ENCODE measurements at regions not wholly inside any gene's neighbourhood (a gene's known extent, or its start where the extent isn't known, plus 50 kb on each side); places are given as distances from the start of the nearest gene placed in this dataset.

- no peak overlapping the region for H3K27ac ChIP-seq
- TF ChIP-seq, protein P1, sequence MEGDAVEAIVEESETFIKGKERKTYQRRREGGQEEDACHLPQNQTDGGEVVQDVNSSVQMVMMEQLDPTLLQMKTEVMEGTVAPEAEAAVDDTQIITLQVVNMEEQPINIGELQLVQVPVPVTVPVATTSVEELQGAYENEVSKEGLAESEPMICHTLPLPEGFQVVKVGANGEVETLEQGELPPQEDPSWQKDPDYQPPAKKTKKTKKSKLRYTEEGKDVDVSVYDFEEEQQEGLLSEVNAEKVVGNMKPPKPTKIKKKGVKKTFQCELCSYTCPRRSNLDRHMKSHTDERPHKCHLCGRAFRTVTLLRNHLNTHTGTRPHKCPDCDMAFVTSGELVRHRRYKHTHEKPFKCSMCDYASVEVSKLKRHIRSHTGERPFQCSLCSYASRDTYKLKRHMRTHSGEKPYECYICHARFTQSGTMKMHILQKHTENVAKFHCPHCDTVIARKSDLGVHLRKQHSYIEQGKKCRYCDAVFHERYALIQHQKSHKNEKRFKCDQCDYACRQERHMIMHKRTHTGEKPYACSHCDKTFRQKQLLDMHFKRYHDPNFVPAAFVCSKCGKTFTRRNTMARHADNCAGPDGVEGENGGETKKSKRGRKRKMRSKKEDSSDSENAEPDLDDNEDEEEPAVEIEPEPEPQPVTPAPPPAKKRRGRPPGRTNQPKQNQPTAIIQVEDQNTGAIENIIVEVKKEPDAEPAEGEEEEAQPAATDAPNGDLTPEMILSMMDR (conservative IDR thresholded peaks at IDR 0.05), result no peak
- TF ChIP-seq ZFX (IDR thresholded peaks at IDR 0.05), result no peak
Observed at GRCh38 chr21:16751695-16752474, 761.0 kb upstream of the CXADR start.

GRCh38 chr21:16752475-16752857, 760.4 kb upstream of the CXADR start:
- TF ChIP-seq ZFX (IDR thresholded peaks at IDR 0.05), result no peak
- TF ChIP-seq, protein P1 (conservative IDR thresholded peaks at IDR 0.05), result no peak
- no peak overlapping the region for H3K27ac ChIP-seq

GRCh38 chr21:16755061-16755460, 757.8 kb upstream of the CXADR start:
- no peak overlapping the region for H3K27ac ChIP-seq
- no peak for TF ChIP-seq ZFX (IDR thresholded peaks at IDR 0.05)
- TF ChIP-seq, protein P1 (conservative IDR thresholded peaks at IDR 0.05), result no peak

DNA sequence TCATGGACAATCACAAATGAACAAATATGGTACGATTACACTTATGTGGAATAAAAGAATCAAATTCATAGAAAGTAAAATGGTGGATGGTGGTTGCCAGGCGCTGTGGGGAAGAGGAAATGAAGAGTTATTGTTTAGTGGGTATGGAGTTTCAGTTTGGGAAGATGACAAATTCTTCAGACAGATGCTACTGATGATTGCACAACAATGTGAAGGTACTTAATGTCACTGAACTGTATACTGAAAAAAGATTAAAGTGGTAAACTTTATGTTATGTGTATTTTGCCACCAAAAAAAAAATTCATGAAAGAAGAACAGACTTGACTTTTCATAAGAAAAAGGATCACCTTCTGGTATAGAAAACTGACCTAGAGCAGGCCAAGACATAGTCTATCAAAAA, 745.6 kb upstream of the CXADR start:
- TF ChIP-seq ZFX (IDR thresholded peaks at IDR 0.05), result no peak
- TF ChIP-seq, protein P1 (conservative IDR thresholded peaks at IDR 0.05), result no peak
- no peak overlapping the region for H3K27ac ChIP-seq

DNA sequence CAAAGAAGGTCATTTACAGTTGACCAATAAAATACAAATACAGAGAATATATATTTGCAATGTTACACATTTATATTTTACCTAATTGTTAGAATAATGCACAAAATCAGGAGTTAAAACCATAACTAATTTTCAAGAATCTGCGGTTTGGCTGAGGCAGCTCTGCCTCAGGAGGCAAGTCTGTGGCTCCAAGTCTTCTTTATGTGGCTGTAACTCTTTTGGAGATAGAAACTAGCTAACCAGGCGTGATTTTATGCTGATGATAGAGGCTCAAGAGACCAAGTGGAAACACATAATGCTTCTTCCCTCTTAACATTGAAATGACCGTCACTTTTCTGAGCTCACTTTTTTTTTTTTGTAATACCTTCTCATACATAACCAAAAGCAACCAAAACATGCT, 744.7 kb upstream of the CXADR start:
- no peak for TF ChIP-seq ZFX (IDR thresholded peaks at IDR 0.05)
- TF ChIP-seq, protein P1 (conservative IDR thresholded peaks at IDR 0.05), result no peak
- H3K27ac ChIP-seq, result no peak overlapping the region

- H3K27ac ChIP-seq, result no peak overlapping the region
- TF ChIP-seq, protein P1 (conservative IDR thresholded peaks at IDR 0.05), result no peak
- no peak for TF ChIP-seq ZFX (IDR thresholded peaks at IDR 0.05)
Observed at GRCh38 chr21:16770266-16770665, 742.6 kb upstream of the CXADR start.

- no peak overlapping the region for H3K27ac ChIP-seq
- TF ChIP-seq, protein P1 (conservative IDR thresholded peaks at IDR 0.05), result no peak
- no peak for TF ChIP-seq ZFX (IDR thresholded peaks at IDR 0.05)
Observed at GRCh38 chr21:16773206-16773605, 739.6 kb upstream of the CXADR start.

Data from C4-2B (cell line).